Epidermal melanocyte (primary cell): ENCODE measurements at regions not wholly inside any gene's neighbourhood (a gene's known extent, or its start where the extent isn't known, plus 50 kb on each side); places are given as distances from the start of the nearest gene placed in this dataset.

ENCODE experiments used
- DNase-seq: peaks from one replicate; pipeline ENCODE4 v3.0.0; 2011; ENCODE audit warnings: low spot score; ENCODE audit not compliant: insufficient read length

GRCh38 chr10:78938695-78939672, 129.8 kb upstream of the ZMIZ1 start:
- DNase-seq: no peak

- no peak for DNase-seq
Measured at GRCh38 chr10:78942091-78942501, 126.7 kb upstream of the ZMIZ1 start.

- peak; percentile 82 for DNase-seq
Measured at GRCh38 chr10:78944723-78945312, 123.9 kb upstream of the ZMIZ1 start.

DNA sequence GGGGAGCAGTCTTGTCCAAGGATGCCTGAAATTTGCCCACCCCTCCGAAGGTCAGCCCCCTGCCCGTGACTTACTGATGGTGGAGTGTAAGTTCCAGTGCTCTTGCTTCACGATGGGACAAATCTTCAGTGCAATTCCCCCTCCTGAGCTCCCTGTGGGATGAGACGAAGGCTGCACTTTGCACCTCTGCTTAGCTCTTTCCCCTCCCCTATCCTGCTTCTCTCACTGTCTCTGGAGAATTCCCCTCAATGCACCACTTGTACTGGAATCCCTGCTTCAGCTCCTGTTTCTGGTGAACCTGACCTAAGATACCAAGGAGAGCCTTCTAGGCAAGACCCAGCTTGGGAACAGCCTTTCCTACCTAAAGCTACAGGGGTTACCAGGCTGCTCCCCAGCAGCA, 122.9 kb upstream of the ZMIZ1 start:
- no peak for DNase-seq

GRCh38 chr10:78947226-78947625, 121.5 kb upstream of the ZMIZ1 start:
- no peak for DNase-seq

DNA sequence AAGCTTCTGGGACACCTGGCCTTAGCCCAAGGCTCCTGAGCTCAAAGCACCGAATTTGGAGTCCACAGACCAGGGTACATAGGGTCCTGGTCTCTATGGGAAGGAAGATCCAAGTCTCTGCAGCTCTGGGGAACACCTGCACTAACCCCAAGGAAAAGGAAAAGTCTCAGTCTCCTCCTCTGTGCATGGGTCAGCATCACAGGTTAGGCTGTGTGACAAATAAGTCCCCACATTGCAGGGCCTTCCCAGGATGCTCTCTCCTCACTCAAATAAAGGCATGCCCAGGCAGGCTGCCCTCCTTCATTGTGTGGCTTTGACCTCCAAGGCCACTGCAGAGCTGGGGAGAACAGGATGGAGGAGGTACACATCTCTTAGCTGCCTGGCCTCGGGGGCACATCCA, 121.0 kb upstream of the ZMIZ1 start:
- no peak for DNase-seq

DNA sequence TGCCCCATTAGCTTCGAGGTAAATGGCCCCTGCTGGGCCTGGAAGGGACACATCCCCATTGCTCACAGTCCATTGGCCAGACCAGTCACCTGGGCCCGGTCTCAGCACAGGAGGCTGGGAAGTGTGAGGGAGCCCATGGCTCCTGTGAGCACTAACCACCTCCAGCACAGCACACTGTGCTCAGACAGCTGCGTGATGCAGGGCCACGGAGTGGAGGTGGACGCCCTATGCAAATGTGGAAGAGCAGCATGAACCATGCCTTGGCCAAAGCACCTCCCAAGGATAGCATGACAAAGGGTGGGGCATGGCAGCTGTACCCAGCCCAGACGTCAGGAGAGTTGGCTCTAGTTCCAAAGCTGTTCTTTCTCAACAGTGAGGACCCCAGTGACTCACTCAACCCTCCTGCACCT, 120.1 kb upstream of the ZMIZ1 start:
- DNase-seq: no peak

GRCh38 chr10:78950656-78951587, 117.8 kb upstream of the ZMIZ1 start:
- DNase-seq: no peak

GRCh38 chr10:78952030-78952429, 116.7 kb upstream of the ZMIZ1 start:
- DNase-seq: no peak

DNA sequence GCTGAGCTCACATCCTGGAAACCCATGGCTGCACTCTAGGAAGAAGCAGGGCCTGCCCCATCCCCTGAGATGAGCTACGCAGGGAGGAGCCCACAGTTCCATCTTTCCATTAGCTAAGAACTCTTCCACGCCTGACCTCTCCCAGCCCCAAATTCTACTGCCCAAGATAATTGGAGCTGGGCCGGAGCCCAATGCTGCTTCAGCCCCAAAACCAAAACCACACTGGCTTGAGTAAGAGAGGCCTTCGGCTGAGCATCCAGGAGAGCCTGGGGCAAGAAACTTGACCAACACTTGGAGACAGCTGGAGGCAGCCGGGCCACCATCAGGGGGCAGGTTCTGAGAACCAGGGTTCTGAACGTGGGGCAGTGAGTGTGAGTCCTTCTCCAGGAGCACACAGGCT, 116.1 kb upstream of the ZMIZ1 start:
- peak; percentile 54 for DNase-seq

- DNase-seq: no peak
Measured at GRCh38 chr10:78953113-78953798, 115.5 kb upstream of the ZMIZ1 start.

GRCh38 chr10:78953799-78954297, 114.9 kb upstream of the ZMIZ1 start:
- no peak for DNase-seq

- no peak for DNase-seq
Measured at GRCh38 chr10:78954689-78955088, 114.1 kb upstream of the ZMIZ1 start.

- DNase-seq: no peak
Measured at GRCh38 chr10:78955206-78955605, 113.6 kb upstream of the ZMIZ1 start.

DNA sequence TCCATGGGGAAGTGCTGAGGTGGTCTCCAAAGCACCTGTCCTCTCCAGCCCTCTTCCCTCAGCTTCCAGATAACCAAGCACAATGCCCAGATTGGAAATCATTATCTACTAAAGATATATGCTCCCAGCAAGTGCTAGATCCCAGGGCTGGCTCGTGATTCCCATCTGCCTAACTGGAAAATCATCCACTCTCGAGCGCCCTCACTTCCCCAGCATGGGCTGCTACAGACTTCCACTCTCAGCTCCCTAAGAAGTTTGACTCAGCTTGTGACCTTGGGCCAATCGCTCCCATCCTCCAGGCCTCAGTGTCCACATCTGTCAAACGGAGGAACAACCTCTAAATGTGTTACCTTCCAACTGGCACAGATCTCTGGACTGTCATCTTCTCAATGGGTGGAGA, 112.4 kb upstream of the ZMIZ1 start:
- no peak for DNase-seq

DNA sequence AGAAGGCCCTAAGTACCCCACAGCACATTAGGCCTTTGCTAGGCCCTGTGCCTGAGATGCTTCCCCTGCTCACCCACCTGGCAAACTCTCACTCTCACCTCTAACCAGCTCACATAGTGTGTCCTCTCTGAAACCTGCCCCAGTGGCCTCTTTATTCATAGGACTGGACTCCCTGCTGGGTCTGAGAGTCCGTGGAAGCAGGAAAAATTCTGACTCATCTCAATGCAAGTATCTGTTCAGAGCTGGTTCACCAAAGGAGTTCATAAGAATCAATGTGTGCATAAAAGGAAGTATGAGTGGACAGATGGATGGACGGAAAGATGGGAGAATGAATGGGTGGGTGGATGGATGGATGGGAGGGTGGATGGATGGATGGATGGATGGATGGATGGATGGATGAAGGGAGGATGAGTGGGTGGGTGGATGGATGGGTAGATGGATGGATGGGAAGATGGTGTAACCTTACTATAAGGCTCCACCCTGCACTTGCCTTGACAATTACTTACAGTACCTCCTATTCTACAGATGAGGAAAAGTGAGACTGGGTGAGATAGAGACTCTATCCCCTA, 111.2 kb upstream of the ZMIZ1 start:
- DNase-seq: no peak

- DNase-seq: no peak
Measured at GRCh38 chr10:78959217-78959923, 109.4 kb upstream of the ZMIZ1 start.

- DNase-seq: no peak
Measured at GRCh38 chr10:78959924-78960285, 108.9 kb upstream of the ZMIZ1 start.

GRCh38 chr10:78960316-78960800, 108.4 kb upstream of the ZMIZ1 start:
- DNase-seq: peak; percentile 48

GRCh38 chr10:78961760-78962159, 107.0 kb upstream of the ZMIZ1 start:
- no peak for DNase-seq
